GM12891 (cell line): ENCODE measurements at regions not wholly inside any gene's neighbourhood (a gene's known extent, or its start where the extent isn't known, plus 50 kb on each side); places are given as distances from the start of the nearest gene placed in this dataset.

Source experiments
- PAX5 ChIP-seq: IDR thresholded peaks from 2 replicates; pipeline ENCODE4 v1.6.1; 2011; ENCODE audit warnings: low read length, moderate library complexity, mild to moderate bottlenecking; ENCODE audit not compliant: insufficient read depth, severe bottlenecking
- POLR2A ChIP-seq: IDR thresholded peaks from 2 replicates; pipeline ENCODE4 v1.6.1; 2011; ENCODE audit warnings: low read depth, low read length, control low read depth
- POLR2AphosphoS5 ChIP-seq: IDR thresholded peaks from 2 replicates; pipeline ENCODE4 v1.6.1; 2011; ENCODE audit warnings: low read depth, low read length, control low read depth
- POU2F2 ChIP-seq: IDR thresholded peaks from 2 replicates; pipeline ENCODE4 v1.6.1; 2011; ENCODE audit warnings: low read depth, mild to moderate bottlenecking, control low read depth, low read length, moderate library complexity
- SPI1 ChIP-seq: IDR thresholded peaks from 2 replicates; pipeline ENCODE4 v1.6.1; 2011; ENCODE audit warnings: low read depth, low read length, control low read depth
- TAF1 ChIP-seq: IDR thresholded peaks from 2 replicates; pipeline ENCODE4 v1.6.1; 2011; ENCODE audit warnings: low read depth, low read length, control low read depth

DNA sequence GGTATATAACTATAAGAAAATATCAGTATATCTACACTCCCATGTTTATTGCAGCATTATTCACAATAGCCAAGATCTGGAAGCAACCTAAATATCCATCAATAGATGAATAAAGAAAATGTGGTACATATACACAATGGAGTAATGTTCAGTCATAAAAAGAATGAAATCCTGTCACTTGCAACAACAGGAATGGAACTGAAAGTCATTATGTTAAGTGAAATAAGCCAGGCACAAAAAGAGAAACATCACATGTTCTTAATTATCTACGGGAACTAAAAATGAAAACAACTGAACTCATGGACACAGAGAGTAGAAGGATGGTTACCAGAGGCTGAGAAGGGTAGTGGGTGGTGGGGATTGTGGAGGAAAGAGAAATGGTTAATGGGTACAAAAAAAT is 665.2 kb downstream of the TBC1D4 start:
- no peak for TF ChIP-seq TAF1
- no peak for TF ChIP-seq POLR2A
- TF ChIP-seq POLR2AphosphoS5 = no peak
- TF ChIP-seq PAX5 = no peak
- TF ChIP-seq SPI1 = no peak
- TF ChIP-seq POU2F2 = no peak
